Mesenchymal stem cell (in vitro differentiated cells and primary cell): ENCODE measurements at regions not wholly inside any gene's neighbourhood (a gene's known extent, or its start where the extent isn't known, plus 50 kb on each side); places are given as distances from the start of the nearest gene placed in this dataset.
A peak's percentile ranks its signal among the peaks of the same experiment; 100 is the strongest.

Experiments used
- DNase-seq: peaks from one replicate; pipeline ENCODE4 v3.0.0-alpha.2; 2013
- H2AFZ ChIP-seq: one replicate; pipeline ENCODE4 v1.6.1; 2013; ENCODE audit warnings: low read depth, mild to moderate bottlenecking, control low read depth, inconsistent platforms, low read length, moderate library complexity
- H2AK5ac ChIP-seq: 2 replicates; pipeline ENCODE4 v1.6.1; 2013; ENCODE audit warnings: low read length, moderate library complexity, mild to moderate bottlenecking, inconsistent platforms; ENCODE audit not compliant: severe bottlenecking
- H2BK120ac ChIP-seq: one replicate; pipeline ENCODE4 v1.6.1; 2013; ENCODE audit warnings: low read depth, mild to moderate bottlenecking, inconsistent platforms, low read length, moderate library complexity
- H2BK12ac ChIP-seq, 2 experiments: one replicate each; pipeline ENCODE4 v1.6.1; 2013; ENCODE audit warnings: inconsistent platforms in 2 of 2, low read length in 2 of 2, mild to moderate bottlenecking in 2 of 2, moderate library complexity in 2 of 2, control low read depth in 1 of 2
- H2BK15ac ChIP-seq: one replicate; pipeline ENCODE4 v1.6.1; 2013; ENCODE audit warnings: mild to moderate bottlenecking, low read depth, inconsistent platforms; ENCODE audit not compliant: poor library complexity, severe bottlenecking
- H2BK5ac ChIP-seq: 2 replicates; pipeline ENCODE4 v1.6.1; 2013; ENCODE audit warnings: low read depth, mild to moderate bottlenecking, low read length, control low read depth, inconsistent platforms; ENCODE audit not compliant: poor library complexity, severe bottlenecking
- H3K14ac ChIP-seq, 2 experiments: one replicate each; pipeline ENCODE4 v1.6.1; 2013; ENCODE audit warnings: inconsistent platforms in 2 of 2, low read length in 2 of 2, control low read depth in 1 of 2, mild to moderate bottlenecking in 1 of 2, moderate library complexity in 1 of 2
- H3K18ac ChIP-seq, 2 experiments: one replicate each; pipeline ENCODE4 v1.6.1; 2013; ENCODE audit warnings: inconsistent platforms in 2 of 2, low read length in 2 of 2, control low read depth in 1 of 2, low read depth in 1 of 2, mild to moderate bottlenecking in 1 of 2
- H3K23ac ChIP-seq, 2 experiments: one replicate each; pipeline ENCODE4 v1.6.1; 2013; ENCODE audit warnings: inconsistent platforms in 2 of 2, low read length in 2 of 2, mild to moderate bottlenecking in 2 of 2, moderate library complexity in 2 of 2, control low read depth in 1 of 2
- H3K27ac ChIP-seq: 2 replicates; pipeline ENCODE4 v1.5.1; 2013; ENCODE audit warnings: mild to moderate bottlenecking, moderate library complexity, low read length, control low read depth, inconsistent platforms; ENCODE audit not compliant: poor library complexity, severe bottlenecking
- H3K27me3 ChIP-seq, 2 experiments: 2 replicates each; pipeline versions ENCODE4 v1.6.1 to v1.7.0; 2013; ENCODE audit warnings: low read length in 2 of 2, mild to moderate bottlenecking in 2 of 2, moderate library complexity in 2 of 2, control low read depth in 1 of 2, inconsistent platforms in 1 of 2; ENCODE audit not compliant: control insufficient read depth in 1 of 2, insufficient read depth in 1 of 2
- H3K36me3 ChIP-seq, 2 experiments: 2 replicates each; pipeline versions ENCODE4 v1.6.1 to v1.7.0; 2013; ENCODE audit warnings: low read length in 2 of 2, control low read depth in 1 of 2, inconsistent platforms in 1 of 2, low read depth in 1 of 2, mild to moderate bottlenecking in 1 of 2; ENCODE audit not compliant: insufficient read depth in 2 of 2, control insufficient read depth in 1 of 2
- H3K4ac ChIP-seq, 2 experiments: one replicate each; pipeline ENCODE4 v1.6.1; 2013; ENCODE audit warnings: inconsistent platforms in 2 of 2, low read length in 2 of 2, mild to moderate bottlenecking in 2 of 2, moderate library complexity in 2 of 2, control low read depth in 1 of 2, low read depth in 1 of 2
- H3K4me1 ChIP-seq: 2 replicates; pipeline ENCODE4 v1.6.1; 2013; ENCODE audit warnings: low read depth, low read length, control low read depth; ENCODE audit not compliant: control insufficient read depth, insufficient read depth
- H3K4me2 ChIP-seq: 2 replicates; pipeline ENCODE4 v1.6.1; 2013; ENCODE audit warnings: low read length, mild to moderate bottlenecking, inconsistent platforms; ENCODE audit not compliant: poor library complexity, severe bottlenecking
- H3K4me3 ChIP-seq, 2 experiments: 2 replicates each; pipeline versions ENCODE4 v1.5.1 to v1.7.0; 2013; ENCODE audit warnings: low read length in 2 of 2, mild to moderate bottlenecking in 2 of 2, control low read depth in 1 of 2, low read depth in 1 of 2; ENCODE audit not compliant: insufficient read depth in 1 of 2
- H3K79me1 ChIP-seq: replicated peaks from 2 replicates; pipeline ENCODE4 v1.6.1; 2013; ENCODE audit warnings: mild to moderate bottlenecking, control low read depth, low read length, inconsistent platforms; ENCODE audit not compliant: poor library complexity, severe bottlenecking
- H3K9ac ChIP-seq: 2 replicates; pipeline ENCODE4 v1.7.0; 2013; ENCODE audit warnings: mild to moderate bottlenecking, low read length, moderate library complexity
- H3K9me3 ChIP-seq: 2 replicates; pipeline ENCODE4 v1.7.0; 2013; ENCODE audit warnings: mild to moderate bottlenecking, low read length; ENCODE audit not compliant: control insufficient read depth
- H4K8ac ChIP-seq: one replicate; pipeline ENCODE4 v1.6.1; 2013; ENCODE audit warnings: inconsistent platforms, mild to moderate bottlenecking, low read length, moderate library complexity
- H4K91ac ChIP-seq: one replicate; pipeline ENCODE4 v1.6.1; 2013; ENCODE audit warnings: mild to moderate bottlenecking, low read length, inconsistent platforms
- WGBS: methylation state at CpG from one replicate; pipeline ENCODE4 v1.1.7; 2013; ENCODE audit warnings: mixed read lengths; 5-methylcytosine and 5-hydroxymethylcytosine counted together

- Histone ChIP-seq H4K91ac (no peak overlapping the region), H3K36me3 (no peaks in the 10 kb centered on the region), H3K18ac (no peak overlapping the region), H2AK5ac (no peak overlapping the region), H3K9me3 (peaks cover 21% of the 10 kb centered on the region), H3K14ac (no peak overlapping the region), H3K27me3 (peaks cover 0 to 25% of the 10 kb centered on the region in 2 experiments), H3K4me2 (no peak overlapping the region), H2BK120ac (peak overlapping the region; percentile 13), H3K79me1 (no peaks in the 10 kb centered on the region), H3K4me3 (no peak overlapping the region), H2BK12ac (no peak overlapping the region), H3K4ac (no peak overlapping the region), H3K23ac (no peak overlapping the region), H3K27ac (no peak overlapping the region), H3K9ac (no peak overlapping the region), H2AFZ (no peak overlapping the region), H3K4me1 (peaks cover 13% of the 10 kb centered on the region), H2BK15ac (no peak overlapping the region), H4K8ac (no peak overlapping the region), H2BK5ac (no peak overlapping the region)
- no peak for DNase-seq
- 83% methylated on average over 6 of the region's 6 CpGs for WGBS
These were observed 150.7 kb downstream of the OAT start for GRCh38 chr10:124267911-124268549.

DNA sequence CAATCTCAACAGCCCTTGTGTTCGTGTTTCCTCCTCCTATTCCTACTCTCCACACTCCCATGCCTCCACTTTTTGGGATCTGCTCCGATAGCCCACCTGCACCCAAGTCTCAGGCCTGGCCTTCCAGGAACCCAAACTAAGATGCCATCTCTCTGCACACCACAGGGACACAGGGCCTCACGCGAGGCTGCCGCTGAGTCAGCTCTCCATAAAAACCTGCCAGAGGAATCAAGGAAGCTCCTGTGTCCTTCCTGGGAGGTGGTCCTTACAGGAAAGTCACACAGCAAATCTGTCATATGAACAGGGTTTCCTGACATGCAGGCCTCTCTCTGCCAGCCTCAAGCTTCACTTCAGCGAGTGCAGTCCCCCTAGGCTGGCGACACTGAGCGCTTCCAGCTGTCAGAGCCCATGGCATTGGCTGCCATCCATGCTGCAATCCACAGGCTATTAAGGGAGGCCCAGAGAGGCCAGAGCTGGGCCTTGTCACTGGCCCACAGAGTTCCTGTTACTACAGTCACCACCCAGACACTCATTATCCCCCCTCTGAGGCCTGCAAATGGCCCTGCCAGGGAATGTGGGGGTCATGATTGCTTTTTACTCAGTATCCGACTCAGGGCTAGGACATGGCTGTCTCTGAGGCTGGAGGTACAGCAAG is 151.4 kb downstream of the OAT start:
- no peak overlapping the region for H2AFZ ChIP-seq
- H3K23ac ChIP-seq, result no peak overlapping the region
- no peak overlapping the region for H3K14ac ChIP-seq
- no peaks in the 10 kb centered on the region for H3K36me3 ChIP-seq
- no peak overlapping the region for H2BK5ac ChIP-seq
- no peaks in the 10 kb centered on the region for H3K79me1 ChIP-seq
- peak overlapping the region; percentile 65 for H4K91ac ChIP-seq
- H3K9me3 ChIP-seq, result peaks cover 14% of the 10 kb centered on the region
- peaks cover 0 to 27% of the 10 kb centered on the region in 2 experiments for H3K27me3 ChIP-seq
- H3K18ac ChIP-seq, result no peak overlapping the region
- no peak overlapping the region for H3K4ac ChIP-seq
- H2AK5ac ChIP-seq, result no peak overlapping the region
- no peak overlapping the region for H3K27ac ChIP-seq
- DNase-seq, result peak; percentile 19
- H2BK15ac ChIP-seq, result no peak overlapping the region
- no peak overlapping the region for H3K4me3 ChIP-seq
- H3K9ac ChIP-seq, result no peak overlapping the region
- H2BK12ac ChIP-seq, result no peak overlapping the region
- WGBS, result 78% methylated on average over 9 of the region's 9 CpGs
- peaks cover 13% of the 10 kb centered on the region for H3K4me1 ChIP-seq
- H3K4me2 ChIP-seq, result no peak overlapping the region
- peak overlapping the region; percentile 13 for H2BK120ac ChIP-seq
- no peak overlapping the region for H4K8ac ChIP-seq

DNA sequence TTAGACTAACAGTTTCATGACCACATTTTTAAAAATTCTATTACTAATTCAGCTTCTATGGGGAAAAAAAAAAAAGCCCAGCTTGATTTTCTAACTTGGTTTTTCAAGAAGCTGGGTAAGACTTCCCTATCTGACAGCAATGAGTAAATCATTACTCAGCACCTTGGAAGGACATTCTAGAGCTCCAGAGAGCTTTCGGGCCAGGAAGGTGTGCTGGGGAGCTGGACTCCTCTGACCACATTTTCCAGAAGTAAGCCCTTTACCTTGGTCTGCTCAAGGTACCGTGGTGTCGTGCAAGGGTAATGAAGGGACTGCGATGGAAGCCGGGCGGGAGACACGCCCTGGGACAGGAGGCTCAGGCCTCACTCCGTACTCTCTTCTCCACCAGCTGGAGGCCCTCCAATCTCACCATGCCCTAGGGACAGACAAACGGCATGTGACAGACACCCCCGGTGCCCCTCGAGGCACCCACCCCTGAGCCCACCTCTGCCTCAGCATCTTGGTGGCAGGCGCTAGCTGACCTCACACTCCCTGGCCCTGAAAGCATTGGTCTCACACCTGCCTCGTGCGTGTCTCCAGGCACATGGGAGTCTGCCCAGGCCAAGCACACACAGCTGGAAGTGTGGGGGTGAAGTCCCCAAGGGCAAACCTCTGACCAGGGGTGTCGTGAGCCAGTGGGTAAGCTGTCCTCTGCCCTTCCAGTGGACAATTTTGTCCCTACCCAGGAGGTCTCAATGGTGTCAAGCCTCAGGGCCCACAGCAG is 152.1 kb downstream of the OAT start:
- no peak overlapping the region for H2AK5ac ChIP-seq
- no peak for DNase-seq
- H2BK15ac ChIP-seq, result no peak overlapping the region
- no peak overlapping the region for H2BK5ac ChIP-seq
- WGBS, result 88% methylated on average over 15 of the region's 15 CpGs
- H3K36me3 ChIP-seq, result no peaks in the 10 kb centered on the region
- H4K8ac ChIP-seq, result no peak overlapping the region
- H2BK12ac ChIP-seq, result peak overlapping the region in 1 of 2 experiments; percentile 7
- peaks cover 7% of the 10 kb centered on the region for H3K9me3 ChIP-seq
- no peak overlapping the region for H3K23ac ChIP-seq
- no peak overlapping the region for H3K27ac ChIP-seq
- no peak overlapping the region for H3K4me3 ChIP-seq
- no peak overlapping the region for H3K14ac ChIP-seq
- peak overlapping the region; percentile 54 for H4K91ac ChIP-seq
- peaks cover 0 to 30% of the 10 kb centered on the region in 2 experiments for H3K27me3 ChIP-seq
- no peak overlapping the region for H3K9ac ChIP-seq
- no peak overlapping the region for H2AFZ ChIP-seq
- H3K79me1 ChIP-seq, result no peaks in the 10 kb centered on the region
- peaks cover 13% of the 10 kb centered on the region for H3K4me1 ChIP-seq
- no peak overlapping the region for H3K18ac ChIP-seq
- H3K4me2 ChIP-seq, result no peak overlapping the region
- H2BK120ac ChIP-seq, result no peak overlapping the region
- no peak overlapping the region for H3K4ac ChIP-seq
